ENCODE measurements at regions not wholly inside any gene's neighbourhood (a gene's known extent, or its start where the extent isn't known, plus 50 kb on each side); places are given as distances from the start of the nearest gene placed in this dataset.
"Not testable (repeated sequence)": the region's sequence is repeated elsewhere in the genome, so short reads cannot be mapped to it uniquely, and the experiment has no call there.

DNA sequence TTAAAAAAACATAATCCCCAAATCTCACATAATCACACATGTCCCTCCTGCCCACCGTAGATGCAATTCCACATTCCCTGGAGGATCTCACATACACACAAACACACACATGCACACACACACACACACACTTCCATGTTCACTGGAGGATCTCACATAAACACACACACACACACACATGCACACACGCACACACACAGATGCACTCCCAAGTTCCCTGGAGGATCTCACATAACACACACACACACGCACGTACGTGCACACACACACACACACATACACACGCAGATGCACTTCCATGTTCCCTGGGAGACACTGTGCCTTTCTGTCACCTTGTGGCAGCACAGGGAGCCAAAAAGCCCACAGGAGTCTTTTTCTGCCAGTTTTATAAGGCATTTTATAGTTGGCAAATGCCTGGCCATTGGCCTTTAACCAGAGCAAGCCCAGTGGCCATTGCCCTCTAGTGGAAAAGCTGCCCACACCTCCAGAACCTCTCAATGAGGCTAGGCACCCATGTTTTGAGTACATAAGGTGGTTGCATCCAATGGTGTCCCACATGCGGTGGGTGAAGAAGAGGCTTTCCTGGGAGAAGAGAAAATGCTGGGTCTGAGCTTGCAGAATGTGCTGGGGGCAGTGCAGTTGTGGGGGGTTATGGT is 115.4 kb upstream of the ACBD5 start:
- H3K4me1 Mint-ChIP-seq = peaks cover 15% of the 10 kb centered on the region
- no peak overlapping the region for H3K27ac Mint-ChIP-seq
- no peaks in the 10 kb centered on the region for H3K36me3 Mint-ChIP-seq (ENCODE audit: low read depth)
- no peaks in the 10 kb centered on the region for H3K9me3 Mint-ChIP-seq
- TF ChIP-seq, protein P1, sequence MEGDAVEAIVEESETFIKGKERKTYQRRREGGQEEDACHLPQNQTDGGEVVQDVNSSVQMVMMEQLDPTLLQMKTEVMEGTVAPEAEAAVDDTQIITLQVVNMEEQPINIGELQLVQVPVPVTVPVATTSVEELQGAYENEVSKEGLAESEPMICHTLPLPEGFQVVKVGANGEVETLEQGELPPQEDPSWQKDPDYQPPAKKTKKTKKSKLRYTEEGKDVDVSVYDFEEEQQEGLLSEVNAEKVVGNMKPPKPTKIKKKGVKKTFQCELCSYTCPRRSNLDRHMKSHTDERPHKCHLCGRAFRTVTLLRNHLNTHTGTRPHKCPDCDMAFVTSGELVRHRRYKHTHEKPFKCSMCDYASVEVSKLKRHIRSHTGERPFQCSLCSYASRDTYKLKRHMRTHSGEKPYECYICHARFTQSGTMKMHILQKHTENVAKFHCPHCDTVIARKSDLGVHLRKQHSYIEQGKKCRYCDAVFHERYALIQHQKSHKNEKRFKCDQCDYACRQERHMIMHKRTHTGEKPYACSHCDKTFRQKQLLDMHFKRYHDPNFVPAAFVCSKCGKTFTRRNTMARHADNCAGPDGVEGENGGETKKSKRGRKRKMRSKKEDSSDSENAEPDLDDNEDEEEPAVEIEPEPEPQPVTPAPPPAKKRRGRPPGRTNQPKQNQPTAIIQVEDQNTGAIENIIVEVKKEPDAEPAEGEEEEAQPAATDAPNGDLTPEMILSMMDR (IDR thresholded peaks at IDR 0.05) = no peak
- H3K4me3 Mint-ChIP-seq = no peak overlapping the region
- no peak for DNase-seq
- peaks cover 11% of the 10 kb centered on the region for H3K27me3 Mint-ChIP-seq (ENCODE audit: low read depth, poor library complexity)

GRCh38 chr10:27354643-27355270 is 114.2 kb upstream of the ACBD5 start:
- peaks cover 10% of the 10 kb centered on the region for H3K4me1 Mint-ChIP-seq
- H3K36me3 Mint-ChIP-seq (ENCODE audit: low read depth); H3K4me3 Mint-ChIP-seq; H3K27me3 Mint-ChIP-seq (ENCODE audit: low read depth, poor library complexity); DNase-seq; H3K9me3 Mint-ChIP-seq: not testable (repeated sequence)
- peak overlapping the region; percentile 40 for H3K27ac Mint-ChIP-seq

- not testable (repeated sequence) for H3K4me3 Mint-ChIP-seq; H3K27me3 Mint-ChIP-seq (ENCODE audit: low read depth, poor library complexity); H3K9me3 Mint-ChIP-seq; H3K36me3 Mint-ChIP-seq (ENCODE audit: low read depth); DNase-seq
- peak overlapping the region; percentile 70 for H3K27ac Mint-ChIP-seq
- peaks cover 10% of the 10 kb centered on the region for H3K4me1 Mint-ChIP-seq
Measured at GRCh38 chr10:27354100-27354499, 113.5 kb upstream of the ACBD5 start.

- no peaks in the 10 kb centered on the region for H3K36me3 Mint-ChIP-seq (ENCODE audit: low read depth)
- TF ChIP-seq, protein P1 (IDR thresholded peaks at IDR 0.05) = no peak
- no peaks in the 10 kb centered on the region for H3K9me3 Mint-ChIP-seq
- H3K27ac Mint-ChIP-seq = no peak overlapping the region
- H3K27me3 Mint-ChIP-seq (ENCODE audit: low read depth, poor library complexity) = peaks cover 20% of the 10 kb centered on the region
- no peak overlapping the region for H3K4me3 Mint-ChIP-seq
- DNase-seq = no peak
- H3K4me1 Mint-ChIP-seq = peaks cover 32% of the 10 kb centered on the region
Measured at GRCh38 chr10:27349987-27350386, 109.4 kb upstream of the ACBD5 start.

DNA sequence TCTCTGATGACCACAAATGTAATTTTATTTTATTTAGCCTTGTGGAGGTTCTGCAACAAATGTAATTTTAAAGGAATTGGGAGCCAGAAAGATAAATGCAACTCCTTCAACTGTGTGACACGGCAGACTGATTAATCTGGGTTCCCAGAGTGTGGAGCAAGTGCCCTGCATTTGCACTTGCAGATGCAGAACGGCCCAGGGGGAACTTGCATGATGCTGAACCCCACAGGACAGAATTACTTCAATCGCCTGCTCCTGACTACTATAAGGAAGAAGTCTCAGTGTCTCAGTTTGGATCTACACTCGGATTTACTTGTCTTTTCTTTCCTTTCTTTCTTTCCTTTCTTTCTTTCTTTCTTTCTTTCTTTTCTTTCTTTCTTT is 107.2 kb upstream of the ACBD5 start:
- DNase-seq; H3K4me3 Mint-ChIP-seq; H3K9me3 Mint-ChIP-seq; H3K27ac Mint-ChIP-seq; H3K36me3 Mint-ChIP-seq (ENCODE audit: low read depth): not testable (repeated sequence)
- H3K4me1 Mint-ChIP-seq = peaks cover 22% of the 10 kb centered on the region
- H3K27me3 Mint-ChIP-seq (ENCODE audit: low read depth, poor library complexity) = peaks cover 19% of the 10 kb centered on the region

DNA sequence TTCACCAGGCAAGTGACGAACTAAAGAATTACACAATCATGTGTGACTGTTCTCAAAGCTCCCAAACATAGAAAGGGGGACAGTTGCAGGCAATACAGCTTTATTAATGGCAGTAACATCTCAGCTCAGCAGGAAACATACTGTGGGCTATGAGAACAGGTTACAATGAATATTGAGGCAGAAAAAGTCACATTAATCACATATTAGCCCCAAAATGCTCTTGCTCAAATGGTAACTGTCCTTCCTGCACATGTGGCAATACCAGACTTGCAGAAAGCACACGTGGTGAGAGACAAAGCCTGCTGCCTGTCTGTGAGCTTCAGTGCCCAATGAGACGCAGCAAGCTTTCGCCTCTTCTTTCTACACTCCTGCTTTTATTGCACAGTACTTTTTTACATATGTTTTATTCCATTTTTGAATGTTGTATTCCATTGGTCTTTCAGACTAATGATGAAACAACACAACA is 104.9 kb upstream of the ACBD5 start:
- Mint-ChIP-seq H3K27me3 (ENCODE audit: low read depth, poor library complexity) (peaks cover 13% of the 10 kb centered on the region), H3K27ac (no peak overlapping the region), H3K9me3 (no peaks in the 10 kb centered on the region), H3K36me3 (ENCODE audit: low read depth) (no peaks in the 10 kb centered on the region), H3K4me1 (peaks cover 32% of the 10 kb centered on the region), H3K4me3 (no peak overlapping the region)
- no peak for DNase-seq
- TF ChIP-seq, protein P1 (IDR thresholded peaks at IDR 0.05) = no peak

GRCh38 chr10:27344568-27345454 is 104.2 kb upstream of the ACBD5 start:
- TF ChIP-seq, protein P1 (IDR thresholded peaks at IDR 0.05) = no peak
- H3K27ac Mint-ChIP-seq = no peak overlapping the region
- no peak overlapping the region for H3K4me3 Mint-ChIP-seq
- DNase-seq = no peak
- H3K4me1 Mint-ChIP-seq = peaks cover 32% of the 10 kb centered on the region
- peaks cover 13% of the 10 kb centered on the region for H3K27me3 Mint-ChIP-seq (ENCODE audit: low read depth, poor library complexity)
- no peaks in the 10 kb centered on the region for H3K9me3 Mint-ChIP-seq
- no peaks in the 10 kb centered on the region for H3K36me3 Mint-ChIP-seq (ENCODE audit: low read depth)
